Lower leg skin (tissue), 4 donors: ENCODE measurements at regions not wholly inside any gene's neighbourhood (a gene's known extent, or its start where the extent isn't known, plus 50 kb on each side); places are given as distances from the start of the nearest gene placed in this dataset.

Experiments used
- DNase-seq, 2 donors: peaks; one replicate each; pipeline ENCODE4 v3.0.0-alpha.2; 2019; ENCODE audit warnings: low spot score in 2 of 2
- H3K4me3 ChIP-seq: fragments of 200-600 bp; sonication (generic); 2 replicates; pipeline ENCODE4 v1.5.1; 2017; ENCODE audit warnings: mild to moderate bottlenecking, low read depth; ENCODE audit not compliant: poor library complexity, severe bottlenecking
- POLR2A ChIP-seq, 2 donors: fragments of 450-650 bp; IDR thresholded peaks; one replicate each; pipeline ENCODE4 v1.6.1; 2016 to 2017; ENCODE audit warnings: antibody characterized with exemption in 2 of 2, mild to moderate bottlenecking in 1 of 2, moderate library complexity in 1 of 2
- WGBS, 2 donors: methylation state at CpG; one replicate each; pipeline ENCODE4 v1.1.5; 2018; 5-methylcytosine and 5-hydroxymethylcytosine counted together
- intact Hi-C: fragments of 100-400 bp; cut with DNase I; formaldehyde crosslinking; loops from one replicate; pipeline ENCODE4 v1.15.0; 2023; ENCODE audit warnings: low total_unique reads
- TF ChIP-seq, protein P1 (sequence below), 3 donors: fragments of 450-650 bp; IDR thresholded peaks; one replicate each; pipeline ENCODE4 v1.5.1; 2016; ENCODE audit warnings: antibody characterized with exemption in 3 of 3, mild to moderate bottlenecking in 3 of 3, moderate library complexity in 2 of 3

DNA sequence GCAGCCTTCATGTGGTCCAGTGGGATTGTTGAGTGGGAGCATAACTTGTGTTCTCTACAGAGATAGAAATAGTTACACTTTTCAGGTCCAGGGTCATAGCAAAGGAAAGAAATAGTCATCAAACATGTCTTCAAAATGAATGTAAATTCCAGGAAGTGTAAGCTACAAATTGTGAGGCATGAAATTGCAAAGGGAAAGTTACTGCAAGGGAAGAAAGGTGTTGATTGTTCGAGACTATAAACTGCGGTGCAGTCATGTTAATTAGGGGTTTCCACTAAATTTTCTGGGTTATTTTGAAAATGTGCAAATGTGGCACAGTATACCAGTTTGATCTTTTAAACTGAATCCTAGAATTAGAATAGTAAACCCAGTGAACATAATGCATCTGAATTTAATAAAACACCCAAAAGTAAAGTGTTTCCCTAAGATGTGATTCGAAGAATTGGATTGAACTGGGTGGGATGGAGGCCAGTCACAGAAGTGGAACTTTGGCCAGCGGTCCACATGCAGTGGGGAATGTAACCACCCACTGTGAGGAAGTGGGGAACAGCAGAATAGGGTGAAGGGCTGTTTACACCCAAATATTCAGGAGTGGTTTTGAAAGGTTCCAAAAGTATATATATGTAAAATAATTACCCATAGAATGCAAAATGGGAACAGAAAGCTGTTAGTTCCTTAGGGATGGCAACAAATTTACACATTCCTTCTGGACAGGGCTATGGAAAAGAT lies 126.5 kb upstream of the CCDC68 start:
- no peak for DNase-seq
- no peak overlapping the region for H3K4me3 ChIP-seq
- TF ChIP-seq, protein P1, sequence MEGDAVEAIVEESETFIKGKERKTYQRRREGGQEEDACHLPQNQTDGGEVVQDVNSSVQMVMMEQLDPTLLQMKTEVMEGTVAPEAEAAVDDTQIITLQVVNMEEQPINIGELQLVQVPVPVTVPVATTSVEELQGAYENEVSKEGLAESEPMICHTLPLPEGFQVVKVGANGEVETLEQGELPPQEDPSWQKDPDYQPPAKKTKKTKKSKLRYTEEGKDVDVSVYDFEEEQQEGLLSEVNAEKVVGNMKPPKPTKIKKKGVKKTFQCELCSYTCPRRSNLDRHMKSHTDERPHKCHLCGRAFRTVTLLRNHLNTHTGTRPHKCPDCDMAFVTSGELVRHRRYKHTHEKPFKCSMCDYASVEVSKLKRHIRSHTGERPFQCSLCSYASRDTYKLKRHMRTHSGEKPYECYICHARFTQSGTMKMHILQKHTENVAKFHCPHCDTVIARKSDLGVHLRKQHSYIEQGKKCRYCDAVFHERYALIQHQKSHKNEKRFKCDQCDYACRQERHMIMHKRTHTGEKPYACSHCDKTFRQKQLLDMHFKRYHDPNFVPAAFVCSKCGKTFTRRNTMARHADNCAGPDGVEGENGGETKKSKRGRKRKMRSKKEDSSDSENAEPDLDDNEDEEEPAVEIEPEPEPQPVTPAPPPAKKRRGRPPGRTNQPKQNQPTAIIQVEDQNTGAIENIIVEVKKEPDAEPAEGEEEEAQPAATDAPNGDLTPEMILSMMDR (IDR thresholded peaks at IDR 0.05) = no peak
- TF ChIP-seq POLR2A (IDR thresholded peaks at IDR 0.05) = no peak
- intact Hi-C loops = no loop called here
- WGBS, 2 donors = 76 to 83% methylated on average over 4 of the region's 4 CpGs

DNA sequence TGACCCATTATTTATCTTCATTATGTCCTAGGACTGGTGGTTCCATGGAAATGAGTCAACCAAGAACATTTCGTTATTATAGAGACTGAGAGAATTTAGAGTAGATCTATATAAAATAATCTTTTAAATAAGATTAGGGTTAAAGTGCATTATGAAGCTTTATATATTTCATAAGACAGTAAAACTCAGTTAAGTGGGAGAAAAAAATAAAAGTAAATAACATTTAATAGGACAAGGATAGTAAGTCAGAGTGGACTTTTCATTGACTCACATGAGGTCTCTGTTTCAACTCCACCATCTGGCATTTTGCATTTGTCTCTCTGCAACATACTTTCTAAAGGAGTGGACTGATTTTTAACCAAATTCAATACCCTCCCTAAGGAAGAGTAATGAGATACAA lies 125.3 kb upstream of the CCDC68 start:
- TF ChIP-seq, protein P1 (IDR thresholded peaks at IDR 0.05) = no peak
- no peak for TF ChIP-seq POLR2A (IDR thresholded peaks at IDR 0.05)
- 69 to 90% methylated on average over 1 of the region's 1 CpG for WGBS, 2 donors
- intact Hi-C loops = no loop called here
- no peak overlapping the region for H3K4me3 ChIP-seq
- no peak for DNase-seq

DNA sequence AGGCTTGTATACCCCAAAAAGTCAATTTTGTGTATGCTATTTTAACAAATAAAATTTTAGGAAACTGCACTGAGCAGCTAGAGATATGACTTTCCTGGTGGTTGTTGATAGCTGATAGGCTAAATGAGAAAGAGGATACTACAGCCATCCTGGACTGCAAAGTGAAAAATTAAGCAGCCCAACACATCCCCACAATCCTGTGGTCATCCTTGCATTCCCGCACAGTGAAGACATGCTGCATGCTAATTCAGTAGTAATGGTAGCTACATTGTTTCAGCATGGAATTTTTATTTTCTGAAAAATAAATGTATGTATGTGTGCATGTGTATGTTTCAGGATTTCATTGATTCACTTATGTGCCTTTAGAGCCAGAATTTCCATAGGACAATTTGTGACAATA lies 124.2 kb upstream of the CCDC68 start:
- intact Hi-C loops = no loop called here
- no peak overlapping the region for H3K4me3 ChIP-seq
- 78 to 92% methylated on average over 1 of the region's 1 CpG for WGBS, 2 donors
- TF ChIP-seq POLR2A (IDR thresholded peaks at IDR 0.05) = no peak
- TF ChIP-seq, protein P1 (IDR thresholded peaks at IDR 0.05) = no peak
- DNase-seq = no peak

DNA sequence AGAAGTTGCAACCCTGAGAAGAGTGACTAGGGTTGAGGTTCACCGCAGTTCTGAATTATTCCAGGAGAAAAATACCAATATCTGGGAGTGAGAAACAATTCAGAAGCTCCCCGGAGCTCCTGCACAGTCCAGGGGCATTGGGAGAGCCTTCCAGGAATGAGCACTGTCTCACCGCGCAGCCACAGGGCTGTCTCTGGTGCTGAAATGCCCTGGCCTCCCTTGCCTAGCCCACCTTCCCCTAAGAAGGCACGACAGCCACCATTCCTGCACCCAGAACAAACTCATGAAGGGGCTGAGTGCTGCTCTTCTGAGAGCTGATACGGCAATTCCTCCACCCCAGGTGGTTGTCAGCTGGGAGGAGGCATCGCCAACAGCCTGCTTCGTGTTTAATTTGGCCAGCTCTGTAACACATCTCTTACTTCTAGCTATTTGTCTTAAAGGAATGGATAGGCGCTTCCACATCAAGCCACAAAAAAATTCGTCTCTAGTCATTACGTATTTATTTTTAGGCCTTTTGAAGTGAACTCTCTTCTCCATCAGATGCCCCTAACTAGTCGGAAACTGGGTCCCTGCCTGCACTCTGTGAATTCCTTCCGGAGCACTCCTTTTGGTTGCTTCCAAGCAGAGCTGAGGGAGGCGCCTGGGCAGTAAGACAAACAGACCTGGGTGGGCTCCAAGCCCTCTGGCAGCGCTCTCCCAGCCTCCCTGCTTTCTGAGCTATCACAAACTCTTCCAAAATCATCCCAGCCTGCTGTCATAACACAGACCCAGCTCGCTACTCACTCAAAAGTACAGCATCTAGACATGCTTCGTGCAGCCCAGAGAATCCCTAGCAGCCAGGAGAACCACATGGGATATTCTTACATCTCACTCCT lies 120.5 kb upstream of the CCDC68 start:
- no peak overlapping the region for H3K4me3 ChIP-seq
- WGBS, 2 donors = 52 to 57% methylated on average over 17 of the region's 17 CpGs
- TF ChIP-seq, protein P1 (IDR thresholded peaks at IDR 0.05) = no peak
- no peak for TF ChIP-seq POLR2A (IDR thresholded peaks at IDR 0.05)
- intact Hi-C loops = no loop called here
- DNase-seq = no peak

DNA sequence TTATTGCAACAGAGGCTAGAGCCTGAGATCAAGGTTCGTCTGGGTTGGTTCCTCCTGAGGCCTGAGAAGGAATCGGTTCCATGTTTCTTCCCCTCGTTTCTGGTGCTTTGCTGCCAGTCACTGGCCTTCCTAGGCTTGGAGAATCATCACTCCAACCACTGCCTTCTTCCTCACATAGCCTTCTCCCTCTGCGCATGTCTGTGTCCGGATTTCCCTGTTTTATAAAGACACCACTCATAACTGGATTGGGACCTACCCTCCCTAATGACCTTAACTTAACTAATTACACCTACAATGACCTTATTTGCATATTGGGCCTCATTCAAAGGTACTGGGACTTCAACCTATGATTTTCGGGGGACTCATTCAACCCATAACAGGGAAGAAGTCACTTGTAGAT lies 119.8 kb upstream of the CCDC68 start:
- intact Hi-C loops = no loop called here
- DNase-seq = no peak
- no peak overlapping the region for H3K4me3 ChIP-seq
- TF ChIP-seq, protein P1 (IDR thresholded peaks at IDR 0.05) = no peak
- TF ChIP-seq POLR2A (IDR thresholded peaks at IDR 0.05) = no peak
- 86 to 89% methylated on average over 6 of the region's 6 CpGs for WGBS, 2 donors
